Mucosa of descending colon (tissue), 3 donors: ENCODE measurements at regions not wholly inside any gene's neighbourhood (a gene's known extent, or its start where the extent isn't known, plus 50 kb on each side); places are given as distances from the start of the nearest gene placed in this dataset.

ENCODE experiments used
- ATAC-seq: fragments of 200-7000 bp; cut with Tn5 transposase; one replicate; pipeline ENCODE4 v1.9.1; 2020; ENCODE audit warnings: mild to moderate bottlenecking, moderate library complexity
- DNase-seq, 3 donors: peaks; one replicate each; pipeline ENCODE4 v3.0.0-alpha.2; 2020
- H3K36me3 ChIP-seq: fragments of 200-600 bp; one replicate; pipeline ENCODE4 v1.8.0; 2021; ENCODE audit warnings: low read depth, mild to moderate bottlenecking
- H3K4me1 ChIP-seq: fragments of 200-600 bp; one replicate; pipeline ENCODE4 v1.8.0; 2021; ENCODE audit warnings: low read depth, mild to moderate bottlenecking
- H3K4me3 ChIP-seq: fragments of 200-600 bp; one replicate; pipeline ENCODE4 v1.8.0; 2021; ENCODE audit warnings: mild to moderate bottlenecking
- H3K9me3 ChIP-seq: fragments of 200-600 bp; one replicate; pipeline ENCODE4 v1.8.0; 2021; ENCODE audit warnings: mild to moderate bottlenecking
- intact Hi-C, 2 donors: fragments of 100-400 bp; cut with DNase I in 1 of 2; cut with micrococcal nuclease in 1 of 2; formaldehyde crosslinking; loops; one replicate each; pipeline versions ENCODE4 v1.11.0 to v1.11.1; 2022; cut with DNase I, micrococcal nuclease
- TF ChIP-seq, protein P1 (sequence below): fragments of 200-600 bp; IDR thresholded peaks from one replicate; pipeline ENCODE4 v1.8.0; 2022; ENCODE audit warnings: antibody characterized with exemption, mild to moderate bottlenecking
- donor health status: DM: no; HTN: no; CAD: no; lungs with moderate emphysema.
- donor health status: DM: no; HTN: no; CAD: no.
- donor health status: DM: no; HTN: yes; CAD: no.

DNA sequence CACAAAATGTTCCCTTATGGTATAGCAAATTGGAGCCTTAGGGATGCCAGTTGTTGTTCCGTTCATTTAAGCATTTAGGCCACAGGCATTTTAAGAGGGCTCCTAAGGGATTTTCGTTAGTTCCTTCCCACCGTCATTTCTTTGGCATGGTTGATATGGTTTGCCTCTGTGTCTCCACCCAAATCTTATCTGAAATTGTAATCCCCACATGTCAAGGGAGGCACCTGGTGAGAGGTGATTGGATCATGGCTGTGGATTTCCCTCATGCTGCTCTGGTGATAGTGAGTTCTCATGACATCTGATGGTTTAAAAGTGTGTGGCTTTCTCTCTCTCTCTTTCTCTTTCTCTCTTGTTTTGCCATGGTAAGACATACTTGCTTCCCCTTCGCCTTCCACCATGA, 104.1 kb downstream of the ASB9 start:
- DNase-seq (no peak), ATAC-seq (no peak)
- no peaks in the 10 kb centered on the region for H3K36me3 ChIP-seq
- no peaks in the 10 kb centered on the region for H3K9me3 ChIP-seq
- TF ChIP-seq, protein P1, sequence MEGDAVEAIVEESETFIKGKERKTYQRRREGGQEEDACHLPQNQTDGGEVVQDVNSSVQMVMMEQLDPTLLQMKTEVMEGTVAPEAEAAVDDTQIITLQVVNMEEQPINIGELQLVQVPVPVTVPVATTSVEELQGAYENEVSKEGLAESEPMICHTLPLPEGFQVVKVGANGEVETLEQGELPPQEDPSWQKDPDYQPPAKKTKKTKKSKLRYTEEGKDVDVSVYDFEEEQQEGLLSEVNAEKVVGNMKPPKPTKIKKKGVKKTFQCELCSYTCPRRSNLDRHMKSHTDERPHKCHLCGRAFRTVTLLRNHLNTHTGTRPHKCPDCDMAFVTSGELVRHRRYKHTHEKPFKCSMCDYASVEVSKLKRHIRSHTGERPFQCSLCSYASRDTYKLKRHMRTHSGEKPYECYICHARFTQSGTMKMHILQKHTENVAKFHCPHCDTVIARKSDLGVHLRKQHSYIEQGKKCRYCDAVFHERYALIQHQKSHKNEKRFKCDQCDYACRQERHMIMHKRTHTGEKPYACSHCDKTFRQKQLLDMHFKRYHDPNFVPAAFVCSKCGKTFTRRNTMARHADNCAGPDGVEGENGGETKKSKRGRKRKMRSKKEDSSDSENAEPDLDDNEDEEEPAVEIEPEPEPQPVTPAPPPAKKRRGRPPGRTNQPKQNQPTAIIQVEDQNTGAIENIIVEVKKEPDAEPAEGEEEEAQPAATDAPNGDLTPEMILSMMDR = no peak
- no peak overlapping the region for H3K4me3 ChIP-seq
- intact Hi-C loops = no loop called here
- H3K4me1 ChIP-seq = no peaks in the 10 kb centered on the region

DNA sequence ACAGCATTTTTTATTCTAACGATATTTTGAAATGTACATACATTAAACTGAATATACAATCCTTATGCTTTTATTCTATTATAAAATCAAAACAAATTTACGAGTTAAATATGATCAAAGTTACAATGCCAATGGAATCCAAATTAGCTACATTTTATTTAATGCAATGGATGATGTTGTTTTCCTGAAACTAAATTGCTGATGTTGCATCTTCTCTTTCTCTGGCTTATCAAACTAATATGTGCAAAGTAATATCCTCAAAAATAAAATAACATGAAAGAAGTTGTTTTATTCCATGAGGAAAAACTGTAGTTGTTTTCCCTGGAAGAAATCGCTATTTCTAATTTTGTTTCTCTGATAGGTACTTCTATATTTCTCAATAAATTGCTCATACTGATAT, 106.8 kb downstream of the ASB9 start:
- TF ChIP-seq, protein P1 = no peak
- intact Hi-C loops = no loop called here
- Histone ChIP-seq H3K9me3 (no peaks in the 10 kb centered on the region), H3K4me3 (no peak overlapping the region), H3K36me3 (no peaks in the 10 kb centered on the region), H3K4me1 (no peaks in the 10 kb centered on the region)
- ATAC-seq = no peak
- no peak for DNase-seq

DNA sequence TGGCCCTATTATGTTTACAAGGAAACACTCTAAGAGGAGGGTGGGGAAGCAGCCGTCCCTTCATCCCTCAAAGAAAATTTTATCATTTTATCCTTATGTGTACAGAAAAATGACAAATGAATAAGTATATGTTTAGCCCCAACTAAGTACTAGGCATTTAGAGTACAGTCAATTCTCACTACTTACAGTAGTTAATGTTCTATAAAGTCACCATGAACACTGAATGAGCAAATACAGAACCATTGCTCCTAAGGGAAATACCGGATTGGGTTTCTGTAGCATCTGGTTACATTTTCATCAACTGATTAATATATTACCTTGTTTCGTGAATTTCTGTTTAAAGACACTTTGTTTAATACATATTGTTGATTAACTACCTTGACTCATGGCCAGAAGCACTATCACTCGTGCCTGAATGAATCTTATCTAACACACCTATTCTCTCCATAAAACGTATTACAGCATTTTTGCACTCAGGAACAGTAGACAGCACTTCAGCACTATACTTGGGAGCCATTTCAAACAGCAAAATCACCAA, 109.3 kb downstream of the ASB9 start:
- intact Hi-C loops = no loop called here
- Histone ChIP-seq H3K36me3 (no peaks in the 10 kb centered on the region), H3K4me3 (no peak overlapping the region), H3K9me3 (no peaks in the 10 kb centered on the region), H3K4me1 (no peaks in the 10 kb centered on the region)
- DNase-seq (no peak), ATAC-seq (no peak)
- TF ChIP-seq, protein P1 = no peak

DNA sequence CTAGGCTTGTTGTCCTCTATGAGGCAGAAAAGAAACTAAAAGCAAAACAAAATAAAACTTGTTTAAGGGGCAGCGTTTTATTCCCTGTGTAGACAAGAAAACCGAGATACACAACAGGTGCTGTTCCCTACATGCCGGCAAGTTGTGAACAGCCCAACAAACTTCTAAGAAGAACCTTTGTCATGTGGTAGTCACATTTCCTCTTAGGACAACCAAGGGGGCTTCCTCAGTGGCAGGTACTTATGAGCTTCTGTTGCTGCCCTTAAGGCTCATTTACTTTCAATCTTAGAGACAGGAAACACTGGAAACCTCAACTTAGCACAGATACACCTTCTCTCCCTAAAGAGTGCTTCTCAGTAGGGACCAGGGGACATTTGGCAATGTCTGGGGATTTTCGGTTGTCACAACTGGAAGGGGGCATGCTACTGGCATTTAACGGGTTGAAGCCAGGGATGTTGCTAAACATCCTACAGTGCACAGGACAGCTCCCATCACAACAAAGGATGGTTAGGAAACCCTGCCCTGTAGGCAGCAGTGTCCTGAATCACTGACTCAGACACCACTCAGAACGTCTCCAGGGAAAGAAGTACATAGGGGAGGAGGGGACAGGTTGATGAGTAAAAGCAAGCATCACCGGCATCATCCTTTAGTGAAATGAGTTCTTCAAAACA, 111.0 kb downstream of the ASB9 start:
- ATAC-seq (no peak), DNase-seq (no peak)
- Histone ChIP-seq H3K4me3 (no peak overlapping the region), H3K9me3 (no peaks in the 10 kb centered on the region), H3K4me1 (no peaks in the 10 kb centered on the region), H3K36me3 (no peaks in the 10 kb centered on the region)
- intact Hi-C loops = no loop called here
- TF ChIP-seq, protein P1 = no peak

DNA sequence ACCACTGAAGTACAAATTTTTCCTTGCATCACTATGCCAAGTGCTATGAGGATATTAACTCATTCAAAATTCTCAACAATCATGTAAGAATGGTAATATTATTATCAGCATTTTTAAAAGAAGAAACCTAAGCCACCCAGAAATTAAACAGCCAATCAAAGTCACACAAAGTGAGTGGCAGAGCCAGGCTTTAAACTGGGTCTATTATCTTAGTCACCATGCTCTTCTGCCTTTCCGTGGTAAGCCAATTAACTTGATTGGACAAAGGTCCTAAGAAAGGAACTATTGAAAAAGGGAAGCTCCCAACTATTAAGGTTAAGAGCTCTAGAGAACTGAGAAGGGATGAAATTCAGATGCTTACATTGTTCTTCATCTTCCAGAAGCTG, 111.5 kb downstream of the ASB9 start:
- no peak for ATAC-seq

More for the DNA sequence above, 111.5 kb downstream of the ASB9 start:
- no peaks in the 10 kb centered on the region for H3K4me1 ChIP-seq
- no peaks in the 10 kb centered on the region for H3K9me3 ChIP-seq
- H3K36me3 ChIP-seq = no peaks in the 10 kb centered on the region
- no peak for DNase-seq
- H3K4me3 ChIP-seq = no peak overlapping the region
- TF ChIP-seq, protein P1 = no peak
- intact Hi-C loops = no loop called here
